ENCODE measurements at regions not wholly inside any gene's neighbourhood (a gene's known extent, or its start where the extent isn't known, plus 50 kb on each side); places are given as distances from the start of the nearest gene placed in this dataset.

DNA sequence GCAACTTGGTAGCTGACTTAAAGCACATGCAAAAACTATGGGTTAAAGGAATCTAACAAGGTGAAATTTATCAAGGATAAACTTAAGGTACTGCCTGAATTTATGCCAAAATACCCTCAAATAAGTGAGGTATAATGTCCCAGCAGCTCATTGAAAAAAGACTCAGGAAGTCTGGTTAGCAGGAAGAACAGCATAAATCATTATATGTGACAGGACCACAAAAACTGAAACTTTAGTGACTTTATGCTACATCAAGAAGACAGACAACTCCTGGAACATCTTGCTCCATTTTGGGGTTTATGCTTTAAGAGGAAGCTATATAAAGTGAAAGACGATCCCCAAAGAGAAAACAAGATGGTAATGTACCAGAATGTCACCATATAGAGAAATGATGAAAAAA lies 282.4 kb upstream of the ZNF462 start:
- no peak for TF ChIP-seq EZH2phosphoT487 (IDR thresholded peaks at IDR 0.05; ENCODE audit: insufficient read depth, low read depth)
- no peak for TF ChIP-seq EZH2 (IDR thresholded peaks at IDR 0.05; ENCODE audit: insufficient read depth, poor library complexity, severe bottlenecking)
